AG09309 (cell line): ENCODE measurements at regions not wholly inside any gene's neighbourhood (a gene's known extent, or its start where the extent isn't known, plus 50 kb on each side); places are given as distances from the start of the nearest gene placed in this dataset.
"Not testable (repeated sequence)": the region's sequence is repeated elsewhere in the genome, so short reads cannot be mapped to it uniquely, and the experiment has no call there.

Experiments
- DNase-seq: peaks from one replicate; pipeline ENCODE4 v3.0.0-alpha.2; 2010; ENCODE audit warnings: low read depth
- H3K4me3 ChIP-seq: 2 replicates; pipeline ENCODE4 v1.5.1; 2011; ENCODE audit warnings: mild to moderate bottlenecking, low read depth, low read length, moderate library complexity; ENCODE audit not compliant: control insufficient read depth
- CTCF ChIP-seq: IDR thresholded peaks from 2 replicates; pipeline ENCODE4 v1.5.1; 2011; ENCODE audit warnings: mild to moderate bottlenecking, low read depth, low read length, inconsistent platforms; ENCODE audit not compliant: insufficient read depth, control insufficient read depth; ENCODE audit errors: missing control alignments

DNA sequence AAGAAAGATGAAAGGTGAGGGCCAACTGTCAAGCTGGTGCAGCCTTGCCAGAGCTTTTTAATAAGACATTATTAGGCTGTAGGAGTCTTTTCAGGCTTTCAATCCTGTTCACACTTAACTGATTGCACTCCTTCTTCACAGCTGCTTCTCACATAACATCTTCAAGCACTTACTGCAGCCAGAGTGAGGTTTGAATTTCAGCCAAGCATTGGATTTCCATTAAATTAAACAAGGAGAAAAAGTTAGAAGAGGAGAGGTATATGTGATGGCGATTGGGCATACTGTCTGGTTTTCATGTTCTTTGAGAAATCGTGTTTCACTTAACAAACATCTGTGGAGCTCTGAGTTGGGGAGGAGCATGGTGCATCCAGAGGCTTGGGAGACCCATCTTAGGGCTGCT is 392.8 kb upstream of the LRRC3B start:
- H3K4me3 ChIP-seq, result no peak overlapping the region
- no peak for TF ChIP-seq CTCF
- no peak for DNase-seq

DNA sequence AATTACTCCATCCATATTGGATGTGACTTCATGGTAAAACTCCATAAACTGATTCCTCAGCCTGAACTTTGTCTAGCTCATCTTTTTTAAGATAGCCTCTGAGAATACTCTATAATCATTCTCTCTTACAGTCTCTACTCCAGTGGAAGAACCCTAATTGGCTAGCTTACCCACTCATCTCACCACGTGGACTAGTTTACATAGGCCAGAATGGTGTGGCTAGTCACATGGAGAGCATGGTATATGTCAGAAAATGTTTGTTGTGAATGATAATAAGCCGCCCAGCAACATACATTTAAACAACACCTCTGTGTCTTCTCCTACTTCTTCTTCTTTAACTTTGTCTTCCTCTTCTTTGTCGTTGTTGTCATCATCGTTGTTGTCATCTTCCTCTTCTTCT is 389.2 kb upstream of the LRRC3B start:
- no peak for TF ChIP-seq CTCF
- no peak for DNase-seq
- H3K4me3 ChIP-seq, result no peak overlapping the region

DNA sequence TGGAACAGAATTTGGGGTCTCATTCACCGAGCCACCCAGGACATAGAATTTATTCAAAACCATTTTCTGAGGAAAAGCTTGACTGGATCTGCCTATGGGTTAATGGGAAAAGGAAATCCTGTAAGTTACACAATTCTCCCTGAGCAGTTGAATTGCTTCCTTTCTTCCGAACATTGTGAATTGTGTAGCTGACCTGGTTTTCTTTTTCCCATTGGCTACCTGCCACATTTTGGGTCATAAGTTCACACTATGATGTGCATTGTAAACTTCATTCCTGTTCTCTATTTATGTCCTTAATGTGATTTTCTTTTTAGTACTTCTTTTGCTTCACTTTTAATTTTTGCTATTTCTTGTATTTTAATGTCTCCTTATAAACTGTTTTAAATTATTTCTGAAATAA is 386.0 kb upstream of the LRRC3B start:
- no peak overlapping the region for H3K4me3 ChIP-seq
- no peak for TF ChIP-seq CTCF
- DNase-seq, result no peak

- DNase-seq, result no peak
- no peak overlapping the region for H3K4me3 ChIP-seq
- TF ChIP-seq CTCF, result no peak
These were observed 385.4 kb upstream of the LRRC3B start for GRCh38 chr3:26237036-26237682.

DNA sequence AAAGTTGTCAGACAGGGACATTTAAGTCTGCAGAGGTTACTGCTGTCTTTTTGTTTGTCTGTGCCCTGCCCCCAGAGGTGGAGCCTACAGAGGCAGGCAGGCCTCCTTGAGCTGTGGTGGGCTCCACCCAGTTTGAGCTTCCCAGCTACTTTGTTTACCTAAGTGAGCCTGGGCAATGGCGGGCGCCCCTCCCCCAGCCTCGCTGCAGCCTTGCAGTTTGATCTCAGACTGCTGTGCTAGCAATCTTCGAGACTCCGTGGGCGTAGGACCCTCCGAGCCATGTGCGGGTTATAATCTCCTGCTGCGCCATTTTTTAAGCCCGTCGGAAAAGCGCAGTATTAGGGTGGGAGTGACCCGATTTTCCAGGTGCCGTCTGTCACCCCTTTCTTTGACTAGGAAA is 378.0 kb upstream of the LRRC3B start:
- not testable (repeated sequence) for DNase-seq, H3K4me3 ChIP-seq

- DNase-seq, result no peak
- H3K4me3 ChIP-seq, result no peak overlapping the region
- no peak for TF ChIP-seq CTCF
These were observed 377.3 kb upstream of the LRRC3B start for GRCh38 chr3:26245236-26245635.

DNA sequence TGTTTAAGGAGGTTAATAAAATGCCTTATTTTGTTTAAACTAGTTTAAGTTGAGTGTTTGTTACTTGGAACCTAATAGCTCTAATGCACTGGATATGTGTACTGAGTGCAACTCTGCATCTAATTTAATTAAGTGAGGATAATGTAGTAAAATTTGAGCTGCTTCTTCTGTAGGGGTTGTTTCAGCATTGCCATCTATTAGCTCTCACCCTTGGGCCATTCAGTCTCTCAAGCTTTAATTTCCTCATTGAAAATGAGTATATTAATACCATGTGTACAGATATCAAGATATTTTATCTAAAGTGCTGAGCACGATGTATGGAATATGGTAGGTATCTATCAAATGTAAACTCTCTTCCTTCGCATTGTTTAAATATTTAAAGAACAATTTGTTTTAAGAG is 375.7 kb upstream of the LRRC3B start:
- no peak overlapping the region for H3K4me3 ChIP-seq
- DNase-seq, result no peak
- no peak for TF ChIP-seq CTCF

- DNase-seq, result no peak
- H3K4me3 ChIP-seq, result no peak overlapping the region
- TF ChIP-seq CTCF, result no peak
These were observed 374.9 kb upstream of the LRRC3B start for GRCh38 chr3:26247712-26248111.
